IMR-90 (cell line): ENCODE measurements at regions not wholly inside any gene's neighbourhood (a gene's known extent, or its start where the extent isn't known, plus 50 kb on each side); places are given as distances from the start of the nearest gene placed in this dataset.

Experiments
- ATAC-seq: fragments of 200-7000 bp; cut with Tn5 transposase; 2 replicates; pipeline ENCODE4 v1.9.1; 2020; ENCODE audit warnings: low read depth, mild to moderate bottlenecking, moderate library complexity
- BruUV-seq: library from RNA; stranded (reverse); fragments of 400-500 nt; replicated peaks from 2 replicates; lab custom pipeline; 2021; lab: Mats Ljungman, UMichigan
- CTCF ChIA-PET: fragments of 300-600 bp; formaldehyde crosslinking; extraction: SDS; loops from one replicate; lab custom pipeline; 2021; ENCODE audit warnings: antibody characterized with exemption; lab: Yijun Ruan, JAX
- POLR2A ChIA-PET: fragments of 300-600 bp; sonication (Branson Sonifier 250); formaldehyde crosslinking; loops from one replicate; lab custom pipeline; 2022; ENCODE audit warnings: antibody characterized with exemption; ENCODE audit not compliant: unreplicated experiment; lab: Charles Lee
- DNase-seq: peaks from one replicate; pipeline ENCODE4 v3.0.0; 2013
- H2AFZ ChIP-seq: replicated peaks from 2 replicates; pipeline ENCODE3; 2013; ENCODE audit warnings: low read length, mild to moderate bottlenecking; ENCODE audit not compliant: poor library complexity
- H2AK5ac ChIP-seq: 2 replicates; pipeline ENCODE4 v1.6.1; 2013; ENCODE audit warnings: low read depth, low read length, inconsistent platforms
- H2AK9ac ChIP-seq: replicated peaks from 2 replicates; pipeline ENCODE3; 2013; ENCODE audit warnings: mild to moderate bottlenecking, low read depth, low read length, moderate library complexity; ENCODE audit not compliant: poor library complexity
- H2BK120ac ChIP-seq: 2 replicates; pipeline ENCODE4 v1.6.1; 2013; ENCODE audit warnings: low read depth, low read length, inconsistent platforms
- H2BK15ac ChIP-seq: 3 replicates; pipeline ENCODE4 v1.6.1; 2013; ENCODE audit warnings: low read depth, low read length, inconsistent platforms
- H2BK20ac ChIP-seq: 2 replicates; pipeline ENCODE4 v1.6.1; 2013; ENCODE audit warnings: low read depth, mild to moderate bottlenecking, inconsistent platforms, low read length, moderate library complexity
- H2BK5ac ChIP-seq: 2 replicates; pipeline ENCODE4 v1.6.1; 2013; ENCODE audit warnings: mild to moderate bottlenecking, low read depth, low read length, inconsistent platforms; ENCODE audit not compliant: poor library complexity, severe bottlenecking
- H3K14ac ChIP-seq: replicated peaks from 2 replicates; pipeline ENCODE4 v1.6.1; 2013; ENCODE audit warnings: low read depth, low read length, inconsistent platforms
- H3K18ac ChIP-seq: 2 replicates; pipeline ENCODE4 v1.6.1; 2013; ENCODE audit warnings: low read depth, low read length, control low read depth
- H3K23ac ChIP-seq: 2 replicates; pipeline ENCODE4 v1.6.1; 2013; ENCODE audit warnings: low read depth, low read length, inconsistent platforms
- H3K27ac ChIP-seq: 2 replicates; pipeline ENCODE4 v1.5.1; 2013; ENCODE audit warnings: mild to moderate bottlenecking, control low read depth, low read length; ENCODE audit not compliant: insufficient read depth
- H3K27me3 ChIP-seq: 2 replicates; pipeline ENCODE4 v1.6.1; 2013; ENCODE audit warnings: low read length; ENCODE audit not compliant: control insufficient read depth, insufficient read depth
- H3K36me3 ChIP-seq: 2 replicates; pipeline ENCODE4 v1.6.1; 2013; ENCODE audit warnings: low read length, mixed read lengths; ENCODE audit not compliant: control insufficient read depth, insufficient read depth
- H3K4ac ChIP-seq: 2 replicates; pipeline ENCODE4 v1.6.1; 2013; ENCODE audit warnings: low read depth, low read length, inconsistent platforms
- H3K4me1 ChIP-seq: 2 replicates; pipeline ENCODE4 v1.6.1; 2013; ENCODE audit warnings: low read length, mixed read lengths; ENCODE audit not compliant: control insufficient read depth, insufficient read depth
- H3K4me2 ChIP-seq: 2 replicates; pipeline ENCODE4 v1.6.1; 2013; ENCODE audit warnings: low read depth, mild to moderate bottlenecking, control low read depth, low read length, moderate library complexity
- H3K4me3 ChIP-seq: 2 replicates; pipeline ENCODE4 v1.5.1; 2013; ENCODE audit warnings: low read depth, mild to moderate bottlenecking, control low read depth, low read length, moderate library complexity; ENCODE audit not compliant: insufficient read depth
- H3K56ac ChIP-seq: 2 replicates; pipeline ENCODE4 v1.6.1; 2013; ENCODE audit warnings: low read length, inconsistent platforms; ENCODE audit not compliant: insufficient read depth; ENCODE audit errors: extremely low read depth
- H3K79me1 ChIP-seq, 2 experiments: 2 replicates each; pipeline ENCODE4 v1.6.1; 2013; ENCODE audit warnings: low read length in 2 of 2, inconsistent platforms in 1 of 2, low read depth in 1 of 2
- H3K9ac ChIP-seq: 2 replicates; pipeline ENCODE4 v1.6.1; 2013; ENCODE audit warnings: low read depth, low read length, control low read depth
- H3K9me1 ChIP-seq: 2 replicates; pipeline ENCODE4 v1.6.1; 2013; ENCODE audit warnings: low read length, inconsistent platforms; ENCODE audit not compliant: insufficient read depth
- H3K9me3 ChIP-seq: 2 replicates; pipeline ENCODE4 v1.6.1; 2013; ENCODE audit warnings: low read length; ENCODE audit not compliant: control insufficient read depth, insufficient read depth
- H4K20me1 ChIP-seq: 2 replicates; pipeline ENCODE4 v1.6.1; 2013; ENCODE audit warnings: low read length, inconsistent platforms; ENCODE audit not compliant: insufficient read depth
- H4K5ac ChIP-seq: 2 replicates; pipeline ENCODE4 v1.6.1; 2013; ENCODE audit warnings: mild to moderate bottlenecking, low read depth, low read length, control low read depth
- H4K8ac ChIP-seq, 2 experiments: 2 replicates each; pipeline ENCODE4 v1.6.1; 2013; ENCODE audit warnings: low read depth in 2 of 2, low read length in 2 of 2, control low read depth in 1 of 2, inconsistent platforms in 1 of 2
- H4K91ac ChIP-seq: 2 replicates; pipeline ENCODE4 v1.6.1; 2013; ENCODE audit warnings: low read depth, low read length, inconsistent platforms; ENCODE audit not compliant: insufficient read depth
- BHLHE40 ChIP-seq: fragments of 150-350 bp; IDR thresholded peaks from 2 replicates; pipeline ENCODE4 v1.6.1; 2016; ENCODE audit warnings: mild to moderate bottlenecking, low read depth, low read length
- CHD1 ChIP-seq: IDR thresholded peaks from 2 replicates; pipeline ENCODE4 v1.6.1; 2012; ENCODE audit warnings: low read depth, low read length, improper control_type of control experiment
- CTCF ChIP-seq: conservative IDR thresholded peaks from 2 replicates; pipeline ENCODE4 v1.5.1; 2012; ENCODE audit warnings: mild to moderate bottlenecking, low read depth, low read length, improper control_type of control experiment
- MXI1 ChIP-seq: IDR thresholded peaks from 2 replicates; pipeline ENCODE4 v1.6.1; 2012; ENCODE audit warnings: low read depth, mild to moderate bottlenecking, low read length, moderate library complexity, borderline replicate concordance
- WGBS, 2 experiments: methylation state at CpG; one replicate each; pipeline versions ENCODE4 v1.1.5 to v1.1.7; 2013; ENCODE audit warnings: missing lambda C conversion rate in 2 of 2; ENCODE audit not compliant: insufficient read length in 1 of 2; ENCODE audit errors: extremely low coverage in 2 of 2; 5-methylcytosine and 5-hydroxymethylcytosine counted together
- dilution Hi-C: fragments of 300-500 bp; cut with HindIII; formaldehyde crosslinking; loops from one replicate; pipeline ENCODE4 v1.14.3; 2018; ENCODE audit warnings: low sequenced_read_pairs; ENCODE audit not compliant: unreplicated experiment
- in situ Hi-C: fragments of 300-500 bp; cut with MboI; formaldehyde crosslinking; loops from 3 replicates; pipeline ENCODE4 v1.14.3; 2019; ENCODE audit warnings: low sequenced_read_pairs, inconsistent platforms, mixed read lengths
- intact Hi-C: fragments of 100-400 bp; cut with micrococcal nuclease; formaldehyde crosslinking; loops from 2 replicates; pipeline ENCODE4 v1.10.0; 2022

- H4K8ac ChIP-seq = peak overlapping the region; percentile 54 to 95
- H2BK15ac ChIP-seq = peak overlapping the region; percentile 76
- no peaks in the 10 kb centered on the region for H3K36me3 ChIP-seq
- H3K4ac ChIP-seq = peak overlapping the region; percentile 98
- peak overlapping the region; percentile 82 for H2AK9ac ChIP-seq
- ChIA-PET CTCF (no interaction called here), POLR2A (no interaction called here)
- peak overlapping the region; percentile 99 for H2BK5ac ChIP-seq
- peak overlapping the region; percentile 97 for H3K27ac ChIP-seq
- TF ChIP-seq MXI1 (no peak), CTCF (no peak), BHLHE40 (peak; percentile 59; the same call in 1 of the 2 replicates), CHD1 (no peak)
- H2AFZ ChIP-seq = peak overlapping the region; percentile 69
- H3K9ac ChIP-seq = peak overlapping the region; percentile 73; the same call in 1 of the 2 replicates
- WGBS, 2 experiments = 0% methylated on average over 1 of the region's 1 CpG; no CpG with 5 or more reads in 1 of the 2 experiments
- peak overlapping the region; percentile 98 for H3K23ac ChIP-seq
- no peak overlapping the region for H3K4me2 ChIP-seq
- H3K9me3 ChIP-seq = no peaks in the 10 kb centered on the region
- H4K20me1 ChIP-seq = no peaks in the 10 kb centered on the region
- peaks cover 11% of the 10 kb centered on the region for H3K4me1 ChIP-seq
- H3K18ac ChIP-seq = peak overlapping the region; percentile 94
- H4K91ac ChIP-seq = peak overlapping the region; percentile 96
- dilution Hi-C loops = no loop called here
- H2AK5ac ChIP-seq = peak overlapping the region; percentile 92
- BruUV-seq = no TSS peak
- H3K79me1 ChIP-seq = peaks cover 30% of the 10 kb centered on the region in 2 experiments; a peak in 3 of 4 replicates
- peak overlapping the region; percentile 99 for H2BK20ac ChIP-seq
- ATAC-seq = peak; percentile 86
- H4K5ac ChIP-seq = peak overlapping the region; percentile 89
- DNase-seq = peak; percentile 94
- in situ Hi-C loops = no loop called here
- no peak overlapping the region for H3K4me3 ChIP-seq
- peaks cover 5% of the 10 kb centered on the region; the same call in 1 of the 2 replicates for H3K9me1 ChIP-seq
- peak overlapping the region; percentile 95 for H3K56ac ChIP-seq
- no peaks in the 10 kb centered on the region for H3K27me3 ChIP-seq
- peak overlapping the region; percentile 92 for H3K14ac ChIP-seq
- intact Hi-C loops = loop anchor here (5.0 kb wide), 1 partner anchor 119 kb away; no protein-coding TSS in a partner anchor
- H2BK120ac ChIP-seq = peak overlapping the region; percentile 98
Measured at GRCh38 chr11:29306527-29306926, 710.3 kb downstream of the KCNA4 start.
